ENCODE measurements at regions not wholly inside any gene's neighbourhood (a gene's known extent, or its start where the extent isn't known, plus 50 kb on each side); places are given as distances from the start of the nearest gene placed in this dataset.

GRCh38 chr17:51376739-51377138 lies 116.4 kb downstream of the UTP18 start:
- no peaks in the 10 kb centered on the region for H3K79me2 ChIP-seq (ENCODE audit: control insufficient read depth, insufficient read depth, low read length)
- H3K36me3 ChIP-seq (ENCODE audit: control insufficient read depth in 2 of 2, insufficient read depth in 2 of 2, low read length in 1 of 2) = no peaks in the 10 kb centered on the region
- no TSS peak for BruUV-seq (replicated peaks)
- no peak overlapping the region for H2AFZ ChIP-seq (ENCODE audit: control insufficient read depth, low read depth, low read length)
- RAD21 ChIA-PET (ENCODE audit: unreplicated experiment) = no interaction called here
- intact Hi-C loops (cut with micrococcal nuclease; ENCODE audit: unreplicated experiment) = no loop called here
- WGBS (ENCODE audit: insufficient coverage, insufficient replicate concordance, low lambda C conversion rate, missing lambda C conversion rate) = 35% methylated on average over 1 of the region's 1 CpG
- in situ Hi-C loops (cut with MboI) = no loop called here
- CTCF ChIA-PET = no interaction called here
- FAIRE-seq (no peak), DNase-seq (ENCODE audit: low read depth, low spot score) (no peak), ATAC-seq (no peak)
- H3K27me3 ChIP-seq (replicated peaks in 1 of 2; ENCODE audit: control insufficient read depth in 2 of 2, insufficient read depth in 2 of 2, low read length in 1 of 2) = 0 out of 4 replicates have a peak, but pooled peaks cover 0 to 2% of the 10 kb centered on the region in 2 experiments
- H3K9ac ChIP-seq (ENCODE audit: control insufficient read depth, insufficient read depth, low read length) = no peak overlapping the region
- H3K4me1 ChIP-seq (ENCODE audit: control insufficient read depth, insufficient read depth, low read length) = peaks cover 3% of the 10 kb centered on the region; the same call in 1 of the 2 replicates
- SMC1A ChIA-PET (ENCODE audit: uncharacterized antibody, unreplicated experiment) = interaction anchor here (0.9 kb wide), 1 partner anchor 22 kb away, joined by 4 read pairs; no protein-coding TSS in a partner anchor
- H3K27ac ChIP-seq (ENCODE audit: control insufficient read depth, insufficient read depth) = no peak overlapping the region
- no peaks in the 10 kb centered on the region for H4K20me1 ChIP-seq (ENCODE audit: control insufficient read depth, insufficient read depth)
- TF ChIP-seq HDAC2 (IDR thresholded peaks at IDR 0.05) = no peak
- no peak for TF ChIP-seq NBN (IDR thresholded peaks at IDR 0.05)
- no peak for TF ChIP-seq RUNX3 (IDR thresholded peaks at IDR 0.05; ENCODE audit: low read length)
- TF ChIP-seq, protein P1, sequence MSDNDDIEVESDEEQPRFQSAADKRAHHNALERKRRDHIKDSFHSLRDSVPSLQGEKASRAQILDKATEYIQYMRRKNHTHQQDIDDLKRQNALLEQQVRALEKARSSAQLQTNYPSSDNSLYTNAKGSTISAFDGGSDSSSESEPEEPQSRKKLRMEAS (IDR thresholded peaks at IDR 0.05; ENCODE audit: low read depth, low read length) = no peak
- TF ChIP-seq MYB (IDR thresholded peaks at IDR 0.05; ENCODE audit: borderline replicate concordance, low read depth, low read length) = no peak
- no peak for TF ChIP-seq MYC (IDR thresholded peaks at IDR 0.05; ENCODE audit: insufficient read depth, insufficient read length, insufficient replicate concordance, low read length, severe bottlenecking)
- no peak for TF ChIP-seq GATAD2B (conservative IDR thresholded peaks at IDR 0.05; ENCODE audit: low read depth)
- TF ChIP-seq RAD51 (IDR thresholded peaks at IDR 0.05) = no peak
- no peak for TF ChIP-seq PAX8 (IDR thresholded peaks at IDR 0.05)
- TF ChIP-seq RAD21 (IDR thresholded peaks at IDR 0.05; ENCODE audit: insufficient read depth, low read depth, low read length) = no peak
- TF ChIP-seq, protein P2, sequence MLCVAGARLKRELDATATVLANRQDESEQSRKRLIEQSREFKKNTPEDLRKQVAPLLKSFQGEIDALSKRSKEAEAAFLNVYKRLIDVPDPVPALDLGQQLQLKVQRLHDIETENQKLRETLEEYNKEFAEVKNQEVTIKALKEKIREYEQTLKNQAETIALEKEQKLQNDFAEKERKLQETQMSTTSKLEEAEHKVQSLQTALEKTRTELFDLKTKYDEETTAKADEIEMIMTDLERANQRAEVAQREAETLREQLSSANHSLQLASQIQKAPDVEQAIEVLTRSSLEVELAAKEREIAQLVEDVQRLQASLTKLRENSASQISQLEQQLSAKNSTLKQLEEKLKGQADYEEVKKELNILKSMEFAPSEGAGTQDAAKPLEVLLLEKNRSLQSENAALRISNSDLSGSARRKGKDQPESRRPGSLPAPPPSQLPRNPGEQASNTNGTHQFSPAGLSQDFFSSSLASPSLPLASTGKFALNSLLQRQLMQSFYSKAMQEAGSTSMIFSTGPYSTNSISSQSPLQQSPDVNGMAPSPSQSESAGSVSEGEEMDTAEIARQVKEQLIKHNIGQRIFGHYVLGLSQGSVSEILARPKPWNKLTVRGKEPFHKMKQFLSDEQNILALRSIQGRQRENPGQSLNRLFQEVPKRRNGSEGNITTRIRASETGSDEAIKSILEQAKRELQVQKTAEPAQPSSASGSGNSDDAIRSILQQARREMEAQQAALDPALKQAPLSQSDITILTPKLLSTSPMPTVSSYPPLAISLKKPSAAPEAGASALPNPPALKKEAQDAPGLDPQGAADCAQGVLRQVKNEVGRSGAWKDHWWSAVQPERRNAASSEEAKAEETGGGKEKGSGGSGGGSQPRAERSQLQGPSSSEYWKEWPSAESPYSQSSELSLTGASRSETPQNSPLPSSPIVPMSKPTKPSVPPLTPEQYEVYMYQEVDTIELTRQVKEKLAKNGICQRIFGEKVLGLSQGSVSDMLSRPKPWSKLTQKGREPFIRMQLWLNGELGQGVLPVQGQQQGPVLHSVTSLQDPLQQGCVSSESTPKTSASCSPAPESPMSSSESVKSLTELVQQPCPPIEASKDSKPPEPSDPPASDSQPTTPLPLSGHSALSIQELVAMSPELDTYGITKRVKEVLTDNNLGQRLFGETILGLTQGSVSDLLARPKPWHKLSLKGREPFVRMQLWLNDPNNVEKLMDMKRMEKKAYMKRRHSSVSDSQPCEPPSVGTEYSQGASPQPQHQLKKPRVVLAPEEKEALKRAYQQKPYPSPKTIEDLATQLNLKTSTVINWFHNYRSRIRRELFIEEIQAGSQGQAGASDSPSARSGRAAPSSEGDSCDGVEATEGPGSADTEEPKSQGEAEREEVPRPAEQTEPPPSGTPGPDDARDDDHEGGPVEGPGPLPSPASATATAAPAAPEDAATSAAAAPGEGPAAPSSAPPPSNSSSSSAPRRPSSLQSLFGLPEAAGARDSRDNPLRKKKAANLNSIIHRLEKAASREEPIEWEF (IDR thresholded peaks at IDR 0.05; ENCODE audit: insufficient replicate concordance, low read depth, low read length) = no peak
- TF ChIP-seq MEF2B (IDR thresholded peaks at IDR 0.05; ENCODE audit: partially characterized antibody, poor library complexity, severe bottlenecking) = no peak
- no peak for TF ChIP-seq IKZF2 (IDR thresholded peaks at IDR 0.05)
- no peak for TF ChIP-seq SMC3 (IDR thresholded peaks at IDR 0.05; ENCODE audit: borderline replicate concordance, low read length)
- no peak for TF ChIP-seq CREB1 (IDR thresholded peaks at IDR 0.05; ENCODE audit: low read depth)
- no peak for TF ChIP-seq POU2F2 (IDR thresholded peaks at IDR 0.05; ENCODE audit: borderline replicate concordance, low read depth, low read length)
- TF ChIP-seq GABPA (IDR thresholded peaks at IDR 0.05; ENCODE audit: low read depth) = no peak
- no peak for TF ChIP-seq RCOR1 (conservative IDR thresholded peaks at IDR 0.05; ENCODE audit: low read depth, low read length)
- TF ChIP-seq TCF7 (IDR thresholded peaks at IDR 0.05; ENCODE audit: borderline replicate concordance) = no peak
- POLR2A ChIA-PET = no interaction called here
- no peak overlapping the region for H3K4me3 ChIP-seq
- no peak overlapping the region for H3K4me2 ChIP-seq (ENCODE audit: control insufficient read depth, insufficient read depth)
- peaks cover 3% of the 10 kb centered on the region; the same call in 2 of the 3 replicates for H3K9me3 ChIP-seq (replicated peaks; ENCODE audit: control insufficient read depth, insufficient read depth, low read length)

All from GM12878 (cell line).